DMS79 (cell line): ENCODE measurements at regions not wholly inside any gene's neighbourhood (a gene's known extent, or its start where the extent isn't known, plus 50 kb on each side); places are given as distances from the start of the nearest gene placed in this dataset.
"Not testable (repeated sequence)": the region's sequence is repeated elsewhere in the genome, so short reads cannot be mapped to it uniquely, and the experiment has no call there.

Experiments used
- DNase-seq: peaks from one replicate; lab custom pipeline; 2025; lab: John Stamatoyannopoulos, UW

DNA sequence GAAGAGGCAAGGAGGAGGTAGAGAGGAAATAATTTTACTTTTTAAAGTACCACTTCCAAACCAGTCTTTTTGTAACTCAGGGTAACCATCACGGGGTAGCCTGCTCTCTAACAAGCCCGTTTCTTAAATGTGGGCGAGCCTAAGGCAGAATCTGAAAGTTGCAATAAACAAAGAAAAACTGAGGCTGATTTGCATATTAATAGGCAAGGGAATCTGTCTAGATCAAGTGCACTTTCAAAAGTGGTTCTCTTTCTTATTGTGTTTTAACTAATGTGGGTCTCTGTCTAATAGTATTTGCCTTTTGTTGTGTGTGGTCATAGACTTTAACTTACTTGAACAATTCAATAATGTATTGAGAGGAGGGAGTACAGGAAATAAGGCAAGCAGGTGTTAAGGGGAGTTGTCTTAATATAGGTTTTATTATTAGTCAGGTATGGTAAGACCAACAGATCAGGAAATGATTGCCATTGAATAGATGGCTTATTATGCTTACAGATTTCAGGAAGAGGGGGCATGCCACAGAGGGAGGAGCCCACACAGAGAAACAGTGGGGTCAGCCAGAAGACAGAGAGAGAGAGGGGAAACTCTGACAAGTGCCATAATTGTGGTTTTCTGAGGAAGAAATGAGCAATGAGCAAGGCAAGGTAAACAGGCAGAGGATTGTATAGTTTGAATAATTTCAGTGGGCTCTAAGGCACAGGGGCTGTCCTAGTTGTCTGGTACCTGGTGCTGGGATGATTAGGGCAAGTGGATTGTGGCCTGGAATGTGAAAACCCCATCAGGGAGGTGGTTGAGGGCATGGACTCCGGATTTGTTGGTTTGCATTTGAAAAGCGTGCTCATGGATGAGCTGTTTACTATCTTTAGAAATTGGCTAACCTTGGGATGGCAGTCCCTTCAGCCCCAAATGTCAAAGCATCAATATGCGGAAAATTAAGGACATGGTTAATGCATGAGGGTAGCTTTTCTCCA, 237.2 kb downstream of the TOX3 start:
- no peak for DNase-seq

DNA sequence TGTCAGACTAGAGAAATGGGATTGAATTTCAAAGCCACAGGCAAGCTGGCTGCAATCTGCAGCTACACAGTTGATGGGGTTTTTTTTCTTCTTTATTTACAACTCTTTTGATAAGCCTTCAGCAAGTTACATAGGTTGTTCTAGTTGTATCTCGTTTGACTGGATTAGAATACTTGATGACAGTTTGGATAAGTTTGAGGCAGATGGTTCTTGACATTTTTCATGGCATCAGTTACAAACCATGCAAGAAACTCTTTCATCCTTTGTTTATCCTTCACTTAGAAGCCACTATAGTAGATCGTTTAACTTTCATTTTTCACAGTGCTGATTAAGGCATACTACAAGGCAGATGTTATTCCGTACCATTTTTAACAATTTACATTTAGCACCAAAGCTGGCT, 238.9 kb downstream of the TOX3 start:
- peak; percentile 44 for DNase-seq

DNA sequence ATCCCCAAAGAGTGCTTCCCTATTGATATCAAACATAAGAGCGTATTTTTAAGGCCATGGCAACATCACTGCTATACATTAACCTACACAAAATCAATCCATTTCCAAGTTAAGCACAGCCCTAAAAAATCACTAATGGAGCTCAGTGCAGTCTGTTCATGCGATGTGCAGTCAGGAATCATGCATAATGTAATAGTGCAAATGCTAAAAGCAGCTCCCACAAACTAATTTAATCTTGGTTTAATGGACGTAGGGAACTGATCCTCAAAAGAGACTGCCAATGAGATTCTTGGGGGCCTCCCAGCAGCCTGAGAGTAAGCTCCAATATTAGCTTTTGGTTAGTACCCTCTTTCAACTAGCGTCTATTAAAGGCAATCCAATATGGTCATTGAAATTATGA, 245.9 kb downstream of the TOX3 start:
- DNase-seq = no peak

DNA sequence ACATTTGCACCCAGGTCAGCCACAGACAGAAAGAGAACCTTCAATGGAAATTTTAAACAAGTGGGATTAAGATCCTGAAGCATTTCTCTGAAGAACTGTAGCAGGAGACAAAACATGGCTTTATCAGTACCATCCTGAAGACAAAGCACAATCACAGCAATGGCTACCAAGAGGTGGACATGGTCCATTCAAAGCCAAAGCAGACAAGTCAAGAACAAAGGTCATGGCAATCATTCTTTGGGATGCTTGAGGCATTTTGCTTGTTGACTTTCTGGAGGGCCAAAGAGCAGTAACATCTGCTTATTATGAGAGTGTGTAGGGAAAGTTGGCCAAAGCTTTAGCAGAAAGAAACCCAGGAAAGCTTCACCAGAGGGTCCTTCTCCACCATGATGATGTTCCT, 248.2 kb downstream of the TOX3 start:
- DNase-seq = no peak

DNA sequence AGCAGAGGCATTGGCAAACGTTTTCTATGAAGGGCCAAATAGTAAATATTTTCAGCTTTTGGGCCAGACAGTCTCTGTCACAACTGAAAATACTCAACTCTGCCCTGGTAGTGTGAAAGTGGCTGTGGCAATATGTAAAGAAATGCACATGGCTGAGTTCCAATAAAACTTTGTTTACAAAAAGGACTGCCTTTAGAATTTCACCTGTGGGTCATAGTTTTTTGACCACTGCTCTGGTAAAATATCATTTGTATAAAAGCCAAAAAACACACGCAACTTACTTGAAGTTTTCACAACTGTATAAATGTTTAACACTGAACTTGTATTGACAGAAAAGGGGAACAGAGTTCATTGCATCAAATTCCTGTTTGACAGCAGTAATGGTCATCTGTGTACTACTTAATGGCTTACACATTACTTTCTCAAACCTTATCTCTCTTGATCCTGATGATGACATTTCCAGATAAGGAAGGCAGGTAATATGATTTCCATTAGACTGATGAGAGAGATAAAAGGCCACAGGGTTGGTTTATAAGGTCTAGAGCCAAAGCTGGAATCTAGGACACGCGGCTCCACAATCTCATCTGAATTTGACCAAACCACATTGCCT, 250.1 kb downstream of the TOX3 start:
- not testable (repeated sequence) for DNase-seq

DNA sequence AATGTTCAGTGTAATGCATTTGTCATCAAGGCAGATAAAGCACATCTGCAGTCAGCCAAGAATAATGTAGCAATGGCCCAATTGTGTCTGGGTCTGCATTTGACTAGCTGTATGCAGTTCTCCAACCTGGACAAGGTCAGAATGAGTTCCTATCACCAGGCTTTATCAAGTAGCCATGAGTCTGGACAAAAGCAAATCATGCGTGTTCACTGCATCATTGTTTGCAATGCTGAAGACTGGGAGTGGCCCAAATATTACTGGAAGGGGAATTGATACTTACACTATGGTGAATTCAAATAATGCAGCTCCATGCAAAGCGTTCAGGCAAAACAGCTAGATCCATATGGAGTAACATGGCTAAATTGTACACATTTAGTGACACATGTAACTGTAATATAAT, 250.9 kb downstream of the TOX3 start:
- no peak for DNase-seq

DNA sequence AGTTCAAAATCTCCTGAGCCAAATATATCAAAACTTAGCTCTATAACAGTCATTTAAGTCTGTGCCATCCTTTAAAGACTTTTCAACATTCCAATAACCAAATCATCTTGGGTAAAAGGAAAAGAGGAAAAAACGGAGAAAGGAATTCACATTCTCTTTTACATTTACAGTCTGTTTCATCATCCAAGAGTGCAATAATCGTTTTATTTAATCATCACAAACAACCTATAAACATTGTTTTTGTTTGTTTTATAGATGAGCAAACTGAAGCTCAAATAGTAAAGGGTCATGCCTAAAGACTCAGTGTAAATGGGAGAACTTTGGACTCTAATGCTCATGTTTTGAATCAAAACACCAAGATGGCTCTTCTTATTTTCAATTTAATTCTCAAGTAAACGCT, 252.3 kb downstream of the TOX3 start:
- no peak for DNase-seq

DNA sequence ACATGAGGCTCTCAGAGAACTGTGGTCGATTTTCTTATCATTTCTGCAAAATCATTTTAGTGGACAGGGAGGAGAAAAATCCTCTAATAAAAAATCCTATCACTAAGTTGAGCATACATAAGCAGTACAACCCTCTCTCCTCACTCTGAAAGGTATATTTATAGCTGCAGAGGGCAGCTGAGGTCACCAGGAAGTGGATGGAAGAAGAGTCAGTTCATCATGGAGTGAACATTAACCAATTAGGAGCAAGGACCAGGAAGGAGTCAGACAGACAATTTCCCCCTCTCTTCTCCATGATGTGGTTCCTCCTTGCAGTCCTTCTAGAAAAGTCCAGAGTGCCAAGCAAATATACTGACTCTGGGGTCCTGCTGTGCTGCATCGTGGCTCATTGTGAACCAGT, 253.7 kb downstream of the TOX3 start:
- DNase-seq = no peak

DNA sequence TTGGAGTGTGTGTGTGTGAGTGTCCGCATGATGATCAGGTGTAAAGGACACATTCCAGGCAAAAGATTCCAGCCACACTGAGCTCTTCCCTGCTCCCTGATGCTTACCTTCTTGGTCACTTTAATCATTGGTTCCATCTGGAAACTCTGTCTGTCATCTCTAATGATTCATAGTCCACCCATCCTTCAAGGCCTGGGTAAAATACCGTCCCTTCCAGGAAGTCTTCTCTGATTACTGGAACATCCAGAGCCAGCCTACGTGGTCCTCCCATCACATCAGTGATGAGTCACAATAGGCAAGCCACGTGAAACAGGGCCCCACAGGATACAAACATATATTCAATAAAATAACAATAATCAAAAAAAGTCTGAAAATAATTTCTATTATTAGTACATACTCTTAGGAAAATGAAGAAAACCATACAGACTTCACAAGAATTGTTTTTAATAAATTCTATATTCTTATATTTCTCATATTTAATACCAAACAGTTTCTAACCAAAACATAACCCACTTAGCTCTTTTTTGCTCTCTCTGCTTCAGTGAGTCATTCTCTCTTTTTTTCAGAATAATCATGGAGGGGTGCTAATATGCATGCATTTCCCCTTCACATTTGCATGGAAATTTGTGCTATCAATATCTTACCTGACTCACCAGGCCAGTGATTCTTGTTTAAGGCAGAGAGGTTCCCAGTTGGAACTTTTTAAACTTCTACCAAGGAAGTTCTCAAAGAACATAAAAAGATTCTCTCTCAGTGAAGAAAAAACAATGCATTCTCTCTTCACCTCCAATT, 263.2 kb downstream of the TOX3 start:
- no peak for DNase-seq

DNA sequence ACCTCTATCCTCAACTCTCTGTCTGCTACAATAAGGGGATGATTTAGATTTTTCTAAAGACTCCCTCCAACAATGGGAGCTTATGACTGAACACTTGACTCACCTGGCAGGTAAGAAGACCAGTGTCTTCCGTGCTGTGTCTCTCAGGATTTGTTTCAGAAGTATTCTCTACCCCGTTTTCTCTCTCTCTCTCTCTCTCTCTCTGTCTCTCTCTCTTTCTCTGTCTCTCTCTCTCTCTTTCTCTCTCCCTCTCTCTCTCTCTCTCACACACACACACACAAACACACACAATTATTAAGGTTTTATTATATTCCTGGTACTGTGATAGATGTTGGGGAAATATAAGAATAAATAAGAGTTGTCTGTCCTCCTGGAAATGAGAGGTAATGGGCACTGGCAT, 263.9 kb downstream of the TOX3 start:
- no peak for DNase-seq

DNA sequence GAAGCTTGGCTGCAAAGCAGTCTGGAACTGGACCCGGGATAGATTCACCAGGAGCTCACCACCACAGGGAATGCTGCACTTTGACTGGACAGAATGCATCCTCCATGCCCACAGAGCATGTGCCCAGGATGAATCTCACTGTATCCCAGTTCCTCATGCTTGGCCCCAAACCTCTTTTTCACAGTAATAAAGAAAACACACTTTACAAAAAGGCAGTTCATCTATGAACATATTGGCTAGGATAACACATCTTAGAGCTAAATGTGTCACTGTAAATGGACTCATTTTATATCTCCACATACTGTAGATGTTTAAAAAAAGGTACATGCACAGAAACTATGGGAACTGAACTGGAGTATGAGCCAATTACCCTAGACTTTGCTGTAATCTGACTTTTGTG, 266.9 kb downstream of the TOX3 start:
- no peak for DNase-seq

DNA sequence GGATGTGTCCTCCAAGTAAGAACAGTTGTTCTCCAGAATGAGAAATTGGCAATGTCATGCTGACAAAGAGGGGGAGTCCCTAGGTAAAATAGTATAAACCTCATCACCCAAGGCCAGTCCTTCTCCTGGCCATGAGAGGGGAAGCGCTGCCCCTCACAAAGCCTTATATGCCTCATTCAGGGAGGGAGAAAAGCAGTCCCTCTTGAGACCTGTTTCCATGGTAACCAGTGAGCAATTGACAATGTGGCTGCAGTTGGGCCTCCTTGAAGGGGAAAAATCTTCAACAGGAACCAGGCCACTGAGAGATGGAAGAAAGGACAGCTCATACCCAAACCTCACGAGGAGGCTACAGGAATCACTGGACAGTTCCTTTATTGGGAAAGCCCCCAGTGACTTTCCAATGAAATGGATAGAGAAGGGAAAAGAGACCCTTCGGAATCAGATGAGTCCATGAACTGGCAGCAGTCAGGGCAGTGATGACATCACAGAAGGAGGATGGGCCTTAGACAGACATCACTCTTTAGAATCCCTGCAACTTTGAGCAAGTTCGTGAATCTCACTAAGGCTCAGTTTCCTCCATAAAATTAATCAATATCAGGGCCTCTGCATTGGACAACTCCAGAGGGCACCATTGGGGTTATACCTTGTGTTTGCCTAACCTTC, 275.7 kb downstream of the TOX3 start:
- DNase-seq = no peak

DNA sequence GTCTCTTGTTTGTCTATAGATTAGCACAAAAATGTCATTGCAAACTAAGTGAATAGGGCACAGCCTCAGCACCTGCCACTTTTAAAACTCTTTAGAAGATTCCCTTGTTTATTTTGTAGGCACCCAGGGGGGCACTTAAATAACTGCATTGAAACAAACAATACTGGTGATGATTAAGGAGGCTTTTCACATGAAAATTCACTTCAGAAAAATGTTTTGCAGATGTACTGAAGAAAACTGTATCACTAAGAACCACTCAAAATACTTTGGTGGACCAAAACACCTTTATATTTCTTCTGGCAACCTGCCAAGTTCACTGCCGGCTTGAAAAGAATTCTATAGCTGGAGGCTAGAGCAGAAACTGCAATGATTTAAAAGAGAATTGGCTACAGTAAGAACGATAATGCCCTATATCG, 281.5 kb downstream of the TOX3 start:
- peak; percentile 75 for DNase-seq

DNA sequence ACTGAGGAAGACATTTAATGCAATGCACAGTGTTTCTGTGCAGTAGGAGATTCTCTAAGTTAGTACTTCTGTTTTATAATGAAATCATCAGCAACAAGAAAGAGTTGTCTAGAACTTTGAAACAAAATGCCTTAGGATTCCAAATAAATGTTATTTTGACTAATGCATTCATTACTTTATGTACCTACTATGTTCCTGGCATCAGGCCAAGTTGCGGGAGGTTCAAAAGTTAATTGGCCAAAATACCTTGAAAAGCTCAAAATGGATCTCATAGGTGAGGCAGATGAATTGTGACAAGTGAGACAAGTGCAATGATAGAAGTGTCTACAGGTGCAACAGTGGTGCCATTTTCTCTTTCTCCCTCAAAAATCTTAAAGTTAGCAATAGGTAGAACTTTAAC, 289.4 kb downstream of the TOX3 start:
- no peak for DNase-seq

DNA sequence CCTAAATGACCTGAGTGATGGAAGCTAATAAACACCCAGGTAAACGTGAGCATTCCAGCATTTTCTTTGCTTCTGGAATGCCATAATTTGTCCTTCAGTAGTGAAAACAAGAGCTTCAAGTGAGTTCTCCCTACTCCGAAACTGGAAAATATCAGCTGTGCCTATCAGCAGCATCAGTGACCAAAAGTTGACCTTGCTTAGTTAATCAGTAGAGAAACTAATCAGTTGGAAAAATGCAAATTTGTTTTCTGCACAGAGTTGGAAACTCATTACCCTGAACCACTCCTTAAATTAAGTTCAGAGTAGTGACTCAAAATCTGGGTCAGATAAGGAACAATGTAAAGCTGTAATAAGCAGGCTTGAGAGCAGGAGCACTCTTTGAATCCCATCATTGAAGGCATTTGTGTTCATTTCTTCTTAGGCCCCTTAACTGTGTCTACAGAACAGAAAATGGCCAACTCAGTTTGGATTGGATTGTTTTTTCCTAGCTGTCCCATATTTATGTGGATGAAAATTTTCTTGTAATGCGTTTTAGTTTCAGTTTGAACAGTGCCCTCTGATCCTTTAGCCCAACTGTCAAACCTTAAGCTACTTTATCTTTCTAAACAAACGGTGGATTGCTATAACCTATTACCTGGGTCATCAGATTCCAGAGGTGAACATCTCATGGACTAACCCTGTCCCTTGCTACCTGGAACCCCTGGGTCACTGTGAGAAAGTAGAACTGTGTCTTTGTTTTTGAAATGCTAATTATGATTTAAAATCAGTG, 290.4 kb downstream of the TOX3 start:
- DNase-seq = no peak

DNA sequence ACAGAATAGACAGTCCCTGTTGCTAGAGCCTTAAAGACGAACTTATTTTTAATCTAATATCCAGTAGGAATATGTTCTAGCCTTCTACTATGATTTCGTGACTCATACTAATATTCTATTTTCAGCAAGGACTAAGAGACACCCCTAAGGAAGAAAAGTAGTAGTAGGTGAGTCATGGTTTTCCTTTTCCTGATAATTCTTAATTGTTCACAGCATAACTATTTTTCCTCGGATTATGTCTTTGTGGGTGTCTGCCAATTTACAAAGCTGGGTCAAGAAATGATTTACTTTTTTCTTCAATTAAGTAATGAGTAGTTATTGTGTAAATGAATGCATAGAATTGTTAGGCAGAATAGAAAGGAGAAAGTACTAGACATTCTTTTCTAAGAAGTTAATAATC, 292.2 kb downstream of the TOX3 start:
- DNase-seq = no peak

DNA sequence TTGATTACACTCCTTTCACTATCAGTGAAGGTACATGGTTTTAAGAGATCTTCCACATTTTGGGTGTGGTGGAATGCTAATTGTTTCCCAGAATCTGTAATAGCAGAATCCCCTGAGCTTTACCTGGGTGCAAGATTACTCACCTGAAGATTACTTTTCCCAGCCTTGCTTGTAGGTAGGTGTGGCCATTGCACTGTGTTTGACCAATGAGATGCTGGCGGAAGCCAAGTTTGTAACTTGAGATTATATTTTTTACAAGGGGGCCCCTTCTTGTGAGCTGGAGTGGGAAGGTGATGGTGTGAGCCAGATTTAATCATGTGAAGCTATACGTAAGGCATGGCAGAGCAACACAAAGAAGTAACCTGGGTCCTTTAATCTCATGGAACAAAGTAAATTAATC, 294.3 kb downstream of the TOX3 start:
- no peak for DNase-seq

DNA sequence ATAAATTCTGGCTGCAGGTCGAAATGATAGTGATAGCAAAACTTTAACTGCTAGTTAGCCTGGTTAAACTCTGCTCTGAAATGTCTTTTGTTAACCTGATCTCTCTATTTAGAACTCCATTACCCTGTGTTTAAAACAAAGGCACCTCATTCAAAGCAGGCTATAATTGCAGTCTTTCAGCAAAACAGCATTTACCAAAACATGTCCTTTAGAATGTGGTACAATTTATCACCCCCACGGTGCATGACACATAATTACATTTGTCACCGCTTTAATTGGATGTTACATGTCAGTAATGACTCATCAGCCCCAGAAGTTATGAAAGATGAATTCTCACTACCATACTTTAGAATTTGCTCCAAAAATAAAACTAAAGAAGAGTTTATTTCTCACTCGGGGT, 295.4 kb downstream of the TOX3 start:
- DNase-seq = no peak

DNA sequence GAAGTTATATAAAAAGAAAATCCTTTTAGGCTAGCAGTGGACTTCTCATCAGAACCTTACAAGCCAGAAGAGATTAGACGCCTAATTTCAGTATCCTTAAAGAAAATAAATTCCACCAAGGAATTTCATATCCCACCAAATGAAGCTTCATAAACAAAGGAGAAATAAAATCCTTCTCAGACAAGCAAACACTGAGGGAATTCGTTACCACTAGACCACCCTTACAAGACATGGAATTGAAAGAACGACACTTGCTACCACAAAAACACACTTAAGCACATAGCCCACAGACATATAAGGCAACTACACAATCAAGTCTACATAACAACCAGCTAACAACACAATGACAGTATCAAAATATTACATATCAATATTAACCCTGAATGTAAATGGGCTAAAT, 299.2 kb downstream of the TOX3 start:
- no peak for DNase-seq

DNA sequence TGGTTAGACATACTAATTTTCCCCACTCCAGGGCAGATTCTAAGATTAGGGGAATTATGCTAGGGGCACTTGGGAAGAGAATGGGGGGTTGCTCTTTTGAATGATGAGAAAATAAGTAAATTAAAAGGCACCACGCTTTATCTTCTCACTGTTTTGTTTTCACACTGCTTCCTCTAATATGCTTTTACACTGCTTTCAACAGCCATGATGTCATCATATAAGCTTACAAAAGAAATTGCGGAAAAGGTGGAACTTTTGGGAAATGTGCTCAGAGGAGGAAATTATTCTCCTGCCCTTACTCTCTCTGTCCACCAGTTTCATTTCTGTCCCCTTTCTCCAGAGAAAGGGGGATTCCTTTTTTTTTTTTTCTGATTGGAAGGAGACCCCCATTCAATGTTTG, 308.2 kb downstream of the TOX3 start:
- no peak for DNase-seq

DNA sequence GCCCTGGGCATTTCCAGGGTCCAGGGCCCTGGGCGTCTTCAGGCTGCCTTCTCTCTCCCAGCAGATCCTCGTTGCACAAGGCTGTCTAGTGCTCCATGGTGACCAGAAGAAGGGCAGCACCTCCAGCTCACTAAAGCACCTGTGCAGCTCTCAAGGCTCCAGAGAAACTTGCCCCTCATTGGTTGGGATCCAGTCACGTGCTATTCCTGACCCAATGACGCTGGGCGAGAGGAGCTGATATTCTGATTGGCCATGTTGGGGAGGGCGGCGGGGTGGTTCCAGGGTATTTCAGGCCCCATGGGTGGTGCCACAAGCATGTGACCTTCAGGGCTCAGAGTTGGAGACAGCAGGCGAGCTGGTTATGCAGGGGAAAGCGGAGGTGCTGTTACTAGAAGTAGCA, 309.1 kb downstream of the TOX3 start:
- no peak for DNase-seq

DNA sequence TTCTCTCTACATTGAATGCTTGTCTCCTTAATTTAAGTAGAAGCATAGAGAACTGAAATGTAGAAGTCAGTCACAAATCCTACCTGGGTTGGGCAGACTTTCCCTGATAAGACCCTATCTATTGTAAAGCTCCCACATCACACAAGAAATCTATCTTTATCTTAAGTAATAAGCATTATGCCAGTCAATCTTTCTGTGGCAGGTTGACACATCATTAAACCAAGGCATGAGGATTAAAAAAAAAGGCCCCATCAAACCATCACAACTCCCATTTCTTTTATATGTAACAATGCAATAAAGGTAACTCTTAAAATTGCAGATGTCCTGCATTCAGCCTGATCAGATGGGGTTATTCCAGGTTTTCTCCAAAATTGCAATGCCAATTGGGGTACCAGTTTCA, 311.8 kb downstream of the TOX3 start:
- no peak for DNase-seq
